Superior temporal gyrus (tissue), 1 donor: ENCODE measurements at regions not wholly inside any gene's neighbourhood (a gene's known extent, or its start where the extent isn't known, plus 50 kb on each side); places are given as distances from the start of the nearest gene placed in this dataset.
"Not testable (repeated sequence)": the region's sequence is repeated elsewhere in the genome, so short reads cannot be mapped to it uniquely, and the experiment has no call there.

Source experiments
- DNase-seq: peaks from one replicate; pipeline ENCODE4 v3.0.0-alpha.2; 2016; ENCODE audit errors: extremely low spot score

DNA sequence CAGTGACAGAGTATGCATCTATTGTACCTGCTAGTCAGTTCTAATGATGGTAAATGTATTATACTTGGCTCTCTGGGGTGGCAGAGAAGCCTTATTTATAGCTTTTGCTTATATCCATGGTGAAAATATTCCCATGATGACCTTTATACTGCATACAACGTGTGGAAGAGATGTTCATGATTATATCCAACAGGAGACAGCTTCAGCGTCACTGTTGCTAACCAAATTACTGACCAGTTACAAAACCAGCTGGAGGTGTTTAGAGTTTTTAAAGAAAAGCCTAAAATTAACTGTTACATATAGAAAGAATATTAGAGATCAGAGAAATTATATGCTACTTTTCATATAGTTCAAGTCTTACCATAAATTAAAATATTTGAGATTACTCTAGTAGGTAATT, 280.8 kb downstream of the ETV1 start:
- DNase-seq = no peak

DNA sequence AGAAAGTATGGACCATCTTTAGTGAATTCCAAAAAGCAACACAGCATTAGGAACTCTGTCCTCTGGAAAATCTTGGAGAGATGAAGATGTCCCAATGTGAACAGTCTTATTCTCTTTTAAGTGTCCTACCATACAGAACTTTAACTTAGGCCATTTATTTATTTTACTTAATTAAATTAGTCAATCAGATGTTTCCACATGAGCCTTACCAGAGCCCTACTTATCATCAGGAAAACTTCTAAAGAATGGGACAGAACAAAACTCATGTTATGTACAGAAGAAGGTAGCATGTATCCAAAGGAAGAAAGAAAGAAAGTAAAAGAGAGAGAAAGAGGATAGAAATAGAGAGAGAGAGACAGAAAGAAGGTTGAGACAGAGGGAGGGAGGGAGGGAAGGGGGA, 276.4 kb downstream of the ETV1 start:
- no peak for DNase-seq

DNA sequence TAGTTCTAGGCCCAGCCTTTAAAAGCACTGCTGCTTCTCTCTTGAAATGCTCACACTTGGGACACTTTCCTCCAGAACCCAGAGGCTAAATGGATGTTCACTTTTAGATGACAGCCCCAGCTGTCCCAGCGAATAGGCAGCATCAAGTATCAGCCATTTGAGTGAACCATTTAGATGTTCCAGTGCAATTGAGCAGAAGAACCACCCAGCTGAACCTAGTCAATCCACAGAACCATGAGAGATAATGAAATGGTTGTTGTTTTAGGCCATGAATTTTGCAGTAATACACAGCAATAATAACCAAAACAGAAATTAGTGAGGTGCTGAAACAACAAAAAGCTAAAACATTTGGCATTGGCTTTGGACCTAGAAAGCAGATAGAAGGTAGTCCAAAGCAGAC, 273.9 kb downstream of the ETV1 start:
- DNase-seq = no peak

- DNase-seq = no peak
These were observed 272.4 kb downstream of the ETV1 start for GRCh38 chr7:13717031-13717430.

- DNase-seq = no peak
These were observed 265.1 kb downstream of the ETV1 start for GRCh38 chr7:13724191-13724976.

DNA sequence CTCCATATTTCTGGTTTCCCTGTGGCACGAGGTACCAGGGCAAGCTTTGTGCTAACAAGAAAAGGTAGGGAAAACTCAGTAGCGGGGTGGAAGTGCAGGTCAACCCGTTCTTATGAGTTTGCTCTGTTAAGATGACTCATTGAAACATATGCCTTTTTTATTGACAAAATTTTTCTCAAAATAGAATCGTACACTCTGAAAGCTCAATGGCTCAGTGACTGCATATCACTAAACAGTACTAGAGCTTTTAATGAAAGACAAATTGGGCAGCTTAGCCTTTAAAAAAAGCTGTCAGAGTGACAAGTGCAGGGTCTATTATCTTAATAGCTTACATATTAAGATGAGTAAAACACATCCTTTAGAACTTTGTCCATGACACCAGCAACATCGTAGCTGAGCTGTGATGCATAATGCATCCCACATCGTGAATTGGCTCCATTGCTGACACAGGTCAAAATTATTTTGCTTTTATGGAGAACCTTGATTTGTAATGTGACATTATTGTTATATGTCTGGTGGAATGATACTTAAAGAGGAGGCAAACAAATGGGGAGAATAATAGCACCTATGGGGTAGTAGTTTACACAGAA, 264.4 kb downstream of the ETV1 start:
- DNase-seq = no peak

GRCh38 chr7:13725591-13725990, 263.9 kb downstream of the ETV1 start:
- no peak for DNase-seq

DNA sequence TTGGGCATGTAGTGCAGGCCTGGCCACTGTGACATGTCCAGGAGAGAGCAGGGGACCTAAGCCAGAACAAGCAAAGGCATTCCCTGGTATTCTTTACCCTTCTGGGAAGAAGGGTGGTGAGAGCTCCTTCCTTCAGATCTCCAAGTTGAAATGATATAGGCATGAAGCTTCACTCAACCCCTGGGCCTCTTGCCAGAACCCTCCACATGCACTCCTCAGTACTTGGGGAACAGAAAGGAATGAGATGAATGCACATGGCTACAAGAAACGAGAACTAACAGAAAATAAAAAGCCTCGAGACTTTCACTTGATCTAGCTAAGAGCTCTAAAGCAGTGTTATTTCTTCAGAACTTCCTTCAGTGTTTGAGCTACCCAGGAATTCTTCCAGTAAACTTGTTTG, 262.2 kb downstream of the ETV1 start:
- DNase-seq = no peak

- no peak for DNase-seq
These were observed 261.7 kb downstream of the ETV1 start for GRCh38 chr7:13727751-13728150.

GRCh38 chr7:13728430-13728829, 261.0 kb downstream of the ETV1 start:
- DNase-seq = not testable (repeated sequence)

DNA sequence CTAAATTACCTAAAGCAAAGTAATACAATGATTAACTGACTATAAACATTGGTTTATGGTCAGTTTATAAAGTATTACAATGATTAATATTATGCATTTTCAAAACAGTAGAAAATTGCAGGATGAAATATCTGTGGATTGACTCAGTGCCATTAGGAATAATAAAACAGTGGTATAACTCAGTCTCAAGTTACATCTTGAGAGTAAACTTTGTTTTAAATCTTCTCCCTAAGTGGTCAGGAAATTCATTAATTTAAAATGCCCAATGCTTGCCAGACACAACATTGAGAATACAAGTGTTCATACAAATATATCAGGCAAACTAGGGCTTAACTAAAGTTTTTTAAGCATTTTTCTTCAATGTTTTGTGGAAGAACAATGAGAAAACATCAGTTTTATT, 257.8 kb downstream of the ETV1 start:
- no peak for DNase-seq

- DNase-seq = no peak
These were observed 251.9 kb downstream of the ETV1 start for GRCh38 chr7:13737563-13737962.

- no peak for DNase-seq
These were observed 247.3 kb downstream of the ETV1 start for GRCh38 chr7:13742126-13742525.

- peak; percentile 82 for DNase-seq
These were observed 246.7 kb downstream of the ETV1 start for GRCh38 chr7:13742811-13743210.

DNA sequence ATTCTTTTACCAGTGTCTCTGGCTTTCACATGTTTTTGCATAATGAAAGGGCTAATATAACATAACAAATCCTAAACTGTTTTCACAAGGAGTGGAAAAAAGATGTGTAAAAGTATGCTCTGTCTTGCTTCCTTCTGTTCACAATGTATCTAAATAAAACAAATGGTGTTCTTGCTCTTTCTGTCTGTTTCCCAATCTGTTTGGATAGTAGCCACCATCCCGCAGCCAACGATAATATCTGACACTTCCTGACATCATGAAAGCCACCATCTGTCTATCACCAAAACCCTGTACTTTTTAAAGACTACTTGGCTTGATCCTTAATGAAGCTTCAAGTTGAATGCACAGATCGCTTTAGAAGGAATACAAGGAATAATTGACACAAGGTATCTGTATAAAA, 246.2 kb downstream of the ETV1 start:
- DNase-seq = no peak

DNA sequence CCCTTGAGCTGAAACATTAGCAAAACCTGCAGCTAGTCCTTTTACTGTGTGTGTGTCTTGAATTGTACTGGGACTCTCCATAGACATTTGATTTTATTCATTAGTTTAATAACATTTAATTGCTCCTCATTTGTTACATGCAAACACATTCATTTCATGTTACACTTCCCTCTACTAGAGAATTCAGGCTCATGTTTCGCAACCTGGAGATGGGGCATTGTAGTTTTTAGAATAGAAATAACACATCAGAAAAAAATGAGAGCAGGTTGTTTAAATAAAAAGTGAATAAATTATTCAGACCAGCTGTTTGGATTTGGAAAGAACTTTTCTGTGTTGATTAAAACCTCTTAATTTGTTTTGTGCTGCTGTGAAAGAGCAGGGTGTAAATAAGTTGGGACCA, 243.9 kb downstream of the ETV1 start:
- DNase-seq = no peak

DNA sequence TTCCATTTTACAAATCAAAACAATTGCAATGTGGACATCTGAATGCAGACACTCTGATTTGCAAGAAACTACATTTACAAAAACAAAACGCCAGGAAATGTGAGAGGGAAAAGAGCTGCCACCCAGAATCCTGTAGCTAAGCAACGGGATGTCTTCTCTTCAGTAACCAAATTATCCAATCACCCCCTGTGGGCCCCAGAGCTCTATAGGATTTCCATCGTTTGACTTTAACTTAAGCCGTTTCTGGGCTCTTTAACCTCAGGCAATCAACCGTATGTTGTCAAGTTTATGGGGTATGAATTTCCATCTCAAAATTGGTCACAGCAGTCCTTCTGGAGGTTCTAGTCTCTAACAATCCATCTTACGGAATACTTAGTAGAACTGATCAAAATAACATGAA, 240.5 kb downstream of the ETV1 start:
- DNase-seq = no peak

GRCh38 chr7:13749636-13750035, 239.8 kb downstream of the ETV1 start:
- no peak for DNase-seq

DNA sequence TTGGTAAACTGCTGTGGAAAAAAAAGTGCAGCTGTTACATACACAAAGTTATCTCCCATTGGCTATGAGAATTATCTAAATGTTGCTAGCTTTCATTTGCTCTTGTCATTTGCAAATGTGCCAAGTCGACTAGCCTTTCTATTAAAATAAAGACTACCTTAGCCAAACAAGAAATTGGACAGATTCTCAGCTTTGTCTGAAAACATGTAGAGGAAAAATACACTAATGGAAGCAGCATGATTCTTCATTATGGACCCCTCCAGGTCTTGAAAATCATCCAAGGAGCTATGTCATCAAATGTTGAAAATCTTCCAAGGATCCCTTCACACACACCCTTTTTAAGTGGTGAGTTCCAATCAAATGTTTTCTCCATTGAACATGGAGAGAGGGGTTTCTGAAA, 237.7 kb downstream of the ETV1 start:
- DNase-seq = no peak

DNA sequence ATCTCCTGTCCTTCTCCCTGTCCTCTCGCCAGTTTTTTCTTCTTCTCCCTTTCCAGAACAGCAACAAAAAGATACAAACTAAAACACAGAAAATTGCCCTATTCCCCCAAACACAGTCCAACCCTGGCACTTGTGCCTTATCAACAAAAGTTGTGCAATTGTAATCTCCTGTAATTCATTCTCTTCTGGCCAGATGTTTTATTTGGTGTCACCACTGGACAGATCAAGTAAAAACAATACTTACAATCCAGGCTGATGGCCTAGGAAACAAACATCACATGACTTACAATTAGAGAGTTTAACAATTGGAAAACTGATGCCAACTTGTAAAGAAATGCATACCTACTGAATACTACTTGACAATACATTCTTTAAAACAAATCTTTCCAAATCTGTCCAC, 231.6 kb downstream of the ETV1 start:
- DNase-seq = no peak

DNA sequence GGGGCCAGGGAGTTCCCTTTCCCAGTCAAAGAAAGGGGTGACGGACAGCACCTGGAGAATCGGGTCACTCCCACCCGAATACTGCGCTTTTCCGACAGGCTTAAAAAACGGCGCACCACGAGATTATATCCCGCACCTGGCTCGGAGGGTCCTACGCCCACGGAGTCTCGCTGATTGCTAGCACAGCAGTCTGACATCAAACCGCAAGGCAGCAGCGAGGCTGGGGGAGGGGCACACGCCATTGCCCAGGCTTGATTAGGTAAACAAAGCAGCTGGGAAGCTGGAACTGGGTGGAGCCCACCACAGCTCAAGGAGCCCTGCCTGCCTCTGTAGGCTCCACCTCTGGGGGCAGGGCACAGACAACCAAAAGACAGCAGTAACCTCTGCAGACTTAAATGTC, 223.6 kb downstream of the ETV1 start:
- not testable (repeated sequence) for DNase-seq

DNA sequence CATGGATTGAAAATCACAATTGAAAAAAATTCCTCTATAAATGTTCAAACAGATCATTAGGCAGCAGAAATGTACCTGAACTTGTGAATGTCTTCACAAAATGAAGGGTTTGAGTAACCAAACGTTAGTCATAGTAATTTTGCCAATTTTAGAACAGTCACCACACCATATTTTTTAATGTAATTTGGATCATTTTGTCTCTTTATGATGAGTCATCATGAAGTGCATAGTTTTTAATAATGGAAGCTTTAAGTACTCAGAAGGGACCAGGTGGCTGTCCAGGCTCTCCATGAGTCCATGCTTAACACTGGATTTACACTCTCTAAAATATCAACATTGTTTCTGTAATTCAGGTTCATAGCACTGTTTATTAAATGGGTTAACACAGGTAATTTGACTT, 219.2 kb downstream of the ETV1 start:
- no peak for DNase-seq

DNA sequence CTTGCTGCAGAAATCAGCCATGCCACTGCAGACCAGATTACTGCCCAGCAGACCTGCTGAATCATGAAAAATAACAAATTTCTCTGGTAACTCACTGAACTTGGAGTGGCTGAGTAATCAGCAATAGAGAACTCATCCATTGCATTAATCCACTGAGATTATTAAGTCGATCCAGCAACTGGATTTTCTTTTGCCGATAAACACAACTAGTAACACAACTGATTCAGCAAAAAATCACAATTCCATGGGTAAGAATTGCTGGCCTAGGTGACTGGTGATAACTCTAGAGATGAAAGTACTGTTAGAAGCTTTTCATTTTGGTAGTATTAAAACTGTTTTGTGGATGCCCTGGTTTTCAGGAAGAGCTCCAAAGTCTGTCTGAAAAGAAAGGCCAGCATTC, 214.5 kb downstream of the ETV1 start:
- DNase-seq = no peak

DNA sequence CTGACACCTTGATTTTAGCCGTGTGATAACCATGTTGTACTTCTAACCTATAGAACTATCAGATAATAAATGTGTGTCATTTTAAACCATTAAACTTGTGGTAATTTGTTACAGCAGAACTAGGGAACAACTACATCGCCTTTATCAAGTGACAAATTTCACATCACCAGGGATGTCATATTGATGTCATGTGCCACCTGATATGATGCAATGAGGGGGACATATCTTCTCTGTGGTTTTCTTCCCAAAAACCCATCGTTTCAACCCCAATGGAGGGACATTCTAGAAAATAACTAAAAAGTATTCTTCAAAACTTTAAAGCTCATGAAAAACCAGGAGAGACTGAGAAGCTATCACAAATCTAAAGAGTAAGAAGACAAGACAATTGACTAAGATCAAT, 212.2 kb downstream of the ETV1 start:
- DNase-seq = no peak
